Bone marrow (tissue), 2 donors: ENCODE measurements at regions not wholly inside any gene's neighbourhood (a gene's known extent, or its start where the extent isn't known, plus 50 kb on each side); places are given as distances from the start of the nearest gene placed in this dataset.
"Not testable (repeated sequence)": the region's sequence is repeated elsewhere in the genome, so short reads cannot be mapped to it uniquely, and the experiment has no call there.

Source experiments
- DNase-seq, 2 donors: peaks; one replicate each; lab custom pipeline; 2025; lab: John Stamatoyannopoulos, UW

DNA sequence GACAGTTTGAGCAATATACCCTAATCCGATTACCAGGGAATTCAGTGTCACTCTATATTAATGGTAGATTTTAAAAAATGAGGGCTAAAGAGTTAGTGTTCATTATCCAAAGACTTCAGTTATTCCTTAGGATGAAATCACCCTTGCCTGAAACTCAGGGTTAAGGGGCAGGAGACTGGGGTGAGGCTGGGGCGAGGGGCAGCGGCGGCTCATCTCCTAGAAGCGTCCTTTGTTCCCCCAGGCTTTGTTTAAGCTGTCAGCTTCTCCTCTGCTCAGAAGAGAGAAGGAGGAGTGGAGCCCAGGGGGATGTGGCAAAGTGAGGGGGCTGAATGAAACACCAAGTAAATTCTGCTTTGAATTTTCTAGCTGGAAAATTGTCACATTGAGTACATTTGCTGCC lies 117.7 kb upstream of the ELAC2 start:
- no peak for DNase-seq

GRCh38 chr17:13134076-13134475 lies 116.2 kb upstream of the ELAC2 start:
- DNase-seq = no peak

GRCh38 chr17:13131225-13131624 lies 113.4 kb upstream of the ELAC2 start:
- DNase-seq = no peak

- DNase-seq = no peak
Measured at GRCh38 chr17:13129356-13129755, 111.5 kb upstream of the ELAC2 start.

- DNase-seq = no peak
Measured at GRCh38 chr17:13128676-13129075, 110.8 kb upstream of the ELAC2 start.

DNA sequence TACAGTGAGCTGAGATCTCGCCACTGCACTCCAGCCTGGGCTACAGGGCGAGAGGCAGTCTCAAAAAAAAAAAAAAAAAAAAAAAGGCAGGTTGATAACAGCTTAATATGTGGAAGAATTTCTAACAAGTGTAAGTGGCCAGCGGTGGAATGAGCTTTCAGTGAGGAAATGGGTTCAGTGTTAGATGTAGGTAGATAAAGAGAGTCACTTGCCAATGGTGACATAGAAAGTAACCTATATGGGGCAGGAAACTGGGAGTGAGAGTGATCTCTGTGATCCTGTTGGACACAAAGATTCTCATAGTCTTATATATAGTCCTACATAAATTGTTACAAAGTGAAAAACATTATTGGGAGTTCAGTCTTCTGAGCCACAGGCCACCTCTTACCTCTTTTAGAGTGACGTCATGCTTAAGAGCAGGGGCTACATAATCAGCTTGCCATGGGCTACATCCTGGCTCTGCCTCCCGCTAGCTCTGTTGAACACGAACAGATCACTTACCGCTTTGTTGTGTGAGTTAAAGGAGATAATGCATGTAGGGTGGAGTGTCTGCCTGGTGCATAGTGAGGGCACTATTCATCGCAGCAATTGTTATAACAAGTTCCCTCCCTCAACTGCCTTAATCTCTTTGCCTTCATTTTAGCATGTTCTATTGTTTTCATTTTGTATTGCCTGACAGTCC lies 110.2 kb upstream of the ELAC2 start:
- DNase-seq = no peak

DNA sequence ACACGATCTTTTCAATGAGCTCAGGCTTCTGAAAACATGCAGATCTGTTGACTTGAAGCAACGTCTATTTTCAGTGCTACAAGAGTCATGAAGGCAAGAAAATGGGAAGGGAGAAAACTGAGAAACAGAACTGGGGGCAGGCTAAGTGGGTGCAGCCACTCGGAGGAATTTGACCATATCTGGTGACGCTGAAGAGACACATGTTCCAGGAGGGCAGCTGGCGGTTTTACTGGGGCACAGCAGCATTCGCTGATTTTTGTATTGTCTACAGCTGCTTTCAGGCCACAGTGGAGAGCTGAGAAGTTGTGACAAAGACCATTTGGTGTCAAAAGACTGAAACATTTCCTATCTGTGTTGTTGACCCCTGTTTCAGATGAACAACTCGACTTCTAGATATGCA lies 103.0 kb upstream of the ELAC2 start:
- DNase-seq = no peak

- no peak for DNase-seq
Measured at GRCh38 chr17:13118311-13118710, 100.5 kb upstream of the ELAC2 start.

GRCh38 chr17:13117616-13118015 lies 99.8 kb upstream of the ELAC2 start:
- DNase-seq = no peak

DNA sequence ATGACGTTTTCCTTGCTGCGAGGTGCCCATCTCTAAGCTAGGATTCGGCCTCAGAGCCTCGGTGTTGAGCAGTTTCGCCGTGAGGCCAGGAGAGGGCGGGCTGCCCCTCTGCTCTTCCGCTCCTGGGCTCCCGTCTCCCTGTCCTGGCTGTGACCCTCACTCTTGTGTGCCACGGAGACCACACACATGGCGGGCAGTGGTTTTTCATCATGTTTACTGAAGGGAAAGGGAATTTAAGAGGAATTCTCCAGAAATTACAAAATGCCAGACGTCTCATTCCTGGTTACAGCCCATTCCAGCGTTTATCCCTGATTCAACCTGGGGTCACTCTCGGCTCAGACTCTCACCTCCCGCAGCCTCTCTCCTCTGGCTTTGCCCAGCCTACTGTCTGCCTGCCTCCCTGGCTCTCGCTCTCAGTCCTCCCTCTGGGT lies 96.8 kb upstream of the ELAC2 start:
- no peak for DNase-seq

DNA sequence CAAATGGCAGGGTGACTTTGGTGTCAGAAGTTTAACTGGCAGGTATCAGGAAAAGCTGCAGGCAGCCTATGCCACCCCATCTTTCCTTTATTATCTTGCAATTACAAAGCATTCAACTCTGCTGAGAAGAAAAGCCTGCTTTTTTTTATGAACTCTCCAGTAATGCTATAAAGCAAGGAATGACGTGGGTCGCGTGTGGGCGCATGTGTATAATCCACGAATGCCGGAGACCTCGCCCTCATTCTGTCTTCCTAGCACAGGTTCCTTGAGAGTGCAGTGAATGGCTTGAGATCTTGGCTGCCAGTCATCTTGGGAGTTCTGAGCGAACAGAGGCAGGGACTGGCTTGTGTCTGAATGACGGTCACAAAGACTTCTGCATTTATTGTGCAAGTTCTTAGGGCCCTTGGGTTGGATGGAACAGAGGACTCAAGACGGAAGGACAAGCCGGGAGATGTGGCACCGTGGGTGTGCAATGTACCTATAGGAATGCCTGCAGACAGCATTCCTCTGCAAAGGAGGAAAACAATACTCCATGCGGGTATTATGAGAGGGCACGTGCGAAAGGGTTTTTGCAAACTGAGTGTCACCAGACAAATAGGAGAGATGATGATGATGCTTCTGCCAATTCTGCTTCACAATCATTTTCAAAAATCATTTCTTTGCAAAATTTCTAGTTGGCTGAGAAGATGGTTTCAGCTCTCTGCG lies 96.1 kb upstream of the ELAC2 start:
- no peak for DNase-seq

- no peak for DNase-seq
Measured at GRCh38 chr17:13107676-13108235, 89.9 kb upstream of the ELAC2 start.

DNA sequence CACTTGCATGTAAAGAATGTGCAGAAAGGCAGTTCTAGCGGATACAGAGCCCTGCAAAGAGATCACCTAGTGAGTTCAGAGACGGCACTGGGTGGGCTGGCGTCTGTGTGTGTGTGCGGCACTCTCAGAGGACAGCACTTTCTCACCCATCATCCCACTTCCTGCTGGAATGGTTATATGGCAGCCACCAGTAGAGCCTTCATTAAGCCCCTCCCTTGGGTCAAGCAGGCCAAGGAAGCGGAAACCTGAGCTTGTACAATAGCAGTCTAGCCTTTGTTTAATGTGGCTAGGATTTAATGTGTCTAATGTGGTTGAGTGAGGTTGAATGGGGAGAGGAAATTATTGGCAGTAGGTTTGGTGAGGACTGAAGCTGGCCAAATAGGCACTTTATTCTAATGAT lies 88.3 kb upstream of the ELAC2 start:
- no peak for DNase-seq

DNA sequence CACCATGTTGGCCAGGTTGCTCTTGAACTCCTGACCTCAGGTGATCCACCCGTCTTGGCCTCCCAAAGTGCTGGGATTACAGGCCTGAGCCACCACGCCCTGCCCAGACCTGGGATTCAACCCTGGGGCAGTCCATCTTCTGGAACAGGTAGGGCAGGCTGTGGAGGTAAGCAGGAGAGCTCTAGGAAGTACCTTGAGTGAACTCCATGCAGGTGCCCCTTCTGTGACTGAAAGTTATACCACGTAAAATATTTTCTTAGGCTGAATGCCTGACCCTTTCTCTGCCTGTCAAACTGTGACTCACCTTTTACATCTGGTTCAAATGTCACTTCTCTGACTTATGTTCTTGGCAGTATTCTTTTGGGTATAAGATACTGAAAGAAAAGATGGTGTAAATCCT lies 86.7 kb upstream of the ELAC2 start:
- DNase-seq = no peak

GRCh38 chr17:13102477-13102876 lies 84.7 kb upstream of the ELAC2 start:
- DNase-seq = no peak

DNA sequence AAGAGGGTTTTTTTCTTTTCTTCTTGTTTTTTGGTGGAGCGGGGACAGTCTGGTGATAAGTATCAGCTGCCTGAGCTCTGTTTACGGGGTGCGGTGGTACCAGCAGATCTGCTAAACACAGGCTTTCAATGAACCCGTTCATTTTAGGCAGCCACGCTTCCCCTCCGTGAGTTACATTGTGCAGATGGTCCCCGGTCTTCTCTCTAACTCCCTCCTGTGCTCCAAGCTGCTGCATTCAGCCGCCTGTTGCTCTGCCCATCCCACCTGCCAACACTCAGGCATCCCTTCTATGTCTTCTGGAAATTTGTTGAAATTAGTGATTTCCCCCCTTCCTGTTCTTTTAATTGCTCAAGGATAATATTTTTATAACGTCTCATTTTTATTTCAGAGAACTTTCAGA lies 82.1 kb upstream of the ELAC2 start:
- DNase-seq = no peak

DNA sequence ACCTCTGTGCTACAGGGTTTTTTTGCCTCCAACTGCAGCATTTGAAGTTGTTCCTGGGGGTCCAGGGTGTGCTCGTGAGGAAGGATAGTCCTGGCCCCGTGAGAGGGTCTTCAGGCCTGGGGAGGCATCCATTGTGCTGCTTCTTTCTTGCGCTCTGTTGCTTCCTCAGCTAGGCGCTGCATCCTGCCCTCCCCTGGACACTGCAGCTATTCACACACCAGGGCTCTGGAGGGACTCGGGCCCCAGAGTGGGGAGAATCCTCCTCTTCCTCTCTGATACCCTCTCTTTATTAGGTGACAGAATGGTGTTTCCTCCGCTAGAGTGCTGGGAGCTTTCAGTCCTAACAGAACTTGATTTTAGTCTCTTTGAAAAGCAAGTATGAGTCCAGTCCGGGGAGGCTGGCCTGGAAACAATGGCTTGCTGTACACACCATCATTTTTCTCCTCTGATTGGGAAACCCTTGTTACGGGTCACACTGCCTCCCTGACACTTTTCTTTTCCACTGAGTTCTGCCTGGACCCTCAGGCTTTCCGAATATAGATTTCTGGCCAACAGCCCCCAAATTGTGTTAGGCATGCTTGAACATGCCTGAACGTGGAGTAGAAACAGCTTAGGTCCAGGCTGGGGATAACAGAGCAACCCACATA lies 81.4 kb upstream of the ELAC2 start:
- no peak for DNase-seq

DNA sequence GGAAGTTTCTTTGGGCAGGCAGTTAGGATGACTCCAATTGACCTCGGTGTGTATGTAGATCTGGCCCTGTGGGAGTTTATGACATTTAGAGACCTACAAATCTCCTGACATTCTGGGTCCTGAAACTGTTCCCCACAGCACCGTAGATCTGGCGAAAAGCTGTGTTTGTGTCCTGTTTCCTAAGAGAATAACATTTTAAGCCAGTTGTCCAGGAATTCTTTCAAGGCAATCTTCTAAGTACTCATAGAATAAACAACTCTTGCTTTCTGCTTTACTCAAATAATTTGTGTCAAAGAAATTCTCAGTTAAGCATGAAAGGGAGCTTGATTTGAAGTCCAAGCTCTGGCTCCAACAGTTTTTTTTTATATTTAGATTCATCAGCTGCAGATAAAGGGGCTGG lies 78.5 kb upstream of the ELAC2 start:
- DNase-seq = no peak

DNA sequence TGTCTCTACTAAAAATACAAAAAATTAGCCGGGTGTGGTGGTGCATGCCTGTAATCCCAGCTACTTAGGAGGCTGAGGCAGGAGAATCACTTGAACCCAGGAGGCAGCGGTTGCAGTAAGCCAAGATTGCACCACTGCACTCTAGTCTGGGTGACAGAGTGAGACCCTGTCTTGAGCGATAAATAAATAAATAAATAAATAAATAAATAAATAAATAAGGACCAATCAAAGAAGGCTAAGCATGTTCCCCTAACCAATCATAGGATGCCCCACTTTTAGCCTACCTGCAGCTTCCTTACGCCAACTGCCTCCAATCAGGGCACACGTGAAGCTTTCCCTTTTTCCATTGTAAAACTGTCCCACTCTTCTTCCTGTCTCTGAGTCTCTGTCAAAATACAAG lies 74.2 kb upstream of the ELAC2 start:
- DNase-seq = not testable (repeated sequence)

DNA sequence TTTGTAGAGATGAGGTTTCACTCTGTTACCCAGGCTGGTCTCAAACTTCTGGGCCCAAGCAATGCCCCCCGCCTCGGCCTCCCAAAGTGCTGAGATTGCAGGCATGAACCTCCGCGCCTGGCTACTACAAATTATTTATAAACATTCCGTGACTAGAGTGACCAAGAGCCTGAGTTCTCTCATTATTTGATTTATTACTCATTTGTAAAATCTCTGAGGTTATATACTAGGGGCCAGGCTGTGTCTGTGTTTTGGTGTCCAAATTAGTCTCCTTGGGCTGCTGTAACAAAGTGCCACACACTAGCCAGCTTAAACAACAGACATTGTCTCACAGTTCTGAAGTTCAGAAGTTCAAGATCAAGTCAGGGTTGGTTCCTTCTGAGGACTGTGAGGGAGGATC lies 70.8 kb upstream of the ELAC2 start:
- DNase-seq = no peak

DNA sequence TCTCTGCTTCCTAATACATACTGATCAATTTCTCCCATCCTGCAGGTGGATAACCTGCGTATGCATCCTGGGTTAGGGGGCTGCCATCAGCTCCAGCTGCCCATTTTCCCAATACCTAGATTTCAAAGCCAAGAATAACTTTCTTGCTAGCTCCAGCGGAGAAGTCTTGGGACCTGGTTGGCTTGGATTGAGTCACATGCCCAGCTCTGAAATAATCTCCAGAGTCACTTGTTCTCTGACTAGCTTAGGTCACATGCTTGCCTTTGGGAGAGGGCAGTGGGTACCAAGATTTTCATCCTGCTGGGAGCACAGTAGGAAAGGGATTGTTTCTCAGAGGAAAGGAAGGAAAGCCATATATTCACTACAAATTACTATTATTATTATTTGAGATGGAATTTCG lies 70.0 kb upstream of the ELAC2 start:
- DNase-seq = no peak

- no peak for DNase-seq
Measured at GRCh38 chr17:13086142-13086769, 68.4 kb upstream of the ELAC2 start.

DNA sequence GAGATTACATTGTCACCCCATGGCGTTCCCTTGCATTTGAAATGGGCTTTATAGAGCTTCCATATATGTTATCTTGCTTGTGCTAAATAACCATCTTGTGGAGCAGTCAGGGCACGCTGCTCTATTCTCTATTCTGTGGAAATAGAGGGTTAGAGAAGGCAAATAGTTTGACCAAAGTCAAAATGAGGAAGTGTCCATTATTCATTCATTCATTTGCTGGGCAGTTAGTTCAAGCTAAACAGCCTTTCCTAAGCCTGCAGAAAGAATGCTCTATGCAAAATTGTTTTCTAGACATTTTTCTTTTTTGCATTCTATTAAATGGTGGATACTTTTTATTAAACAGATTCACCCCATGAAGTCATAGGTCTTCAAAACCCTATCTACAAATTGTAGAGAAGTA lies 67.8 kb upstream of the ELAC2 start:
- no peak for DNase-seq
